SK-N-SH (cell line): ENCODE measurements at regions not wholly inside any gene's neighbourhood (a gene's known extent, or its start where the extent isn't known, plus 50 kb on each side); places are given as distances from the start of the nearest gene placed in this dataset.

Experiments
- CTCF ChIA-PET: fragments of 300-600, 350-600 bp; formaldehyde crosslinking; extraction: SDS; loops from one replicate; lab custom pipeline; 2021; lab: Yijun Ruan, JAX
- POLR2A ChIA-PET: fragments of 350-600 bp; sonication (Branson Sonifier 250); formaldehyde crosslinking; extraction: SDS; loops from one replicate; lab custom pipeline; 2020; ENCODE audit warnings: antibody characterized with exemption, inconsistent platforms; lab: Yijun Ruan, JAX
- DNase-seq: peaks from one replicate; pipeline ENCODE4 v3.0.0; 2012
- H2AFZ ChIP-seq: fragments of 200-600 bp; sonication (generic); 2 replicates; pipeline ENCODE4 v1.8.1; 2016; ENCODE audit warnings: antibody characterized with exemption, mild to moderate bottlenecking, low read depth
- H3F3A ChIP-seq: fragments of 200-600 bp; sonication (generic); replicated peaks from 2 replicates; pipeline ENCODE3; 2016; ENCODE audit warnings: antibody characterized with exemption, mild to moderate bottlenecking; ENCODE audit not compliant: insufficient read depth
- H3K27ac ChIP-seq, 2 experiments: fragments of 200-500 bp in 1 of 2; fragments of 200-600 bp in 1 of 2; sonication (Bioruptor generic) in 1 of 2; sonication (generic), shearing (Covaris generic) in 1 of 2; 2 replicates each; pipeline versions ENCODE4 v1.5.1 to v1.6.1; 2014 to 2016; ENCODE audit warnings: low read depth in 2 of 2, inconsistent platforms in 1 of 2, low read length in 1 of 2, mild to moderate bottlenecking in 1 of 2, mixed read lengths in 1 of 2
- H3K27me3 ChIP-seq: fragments of 200-600 bp; sonication (generic), shearing (Covaris generic); 2 replicates; pipeline ENCODE4 v1.6.1; 2016; ENCODE audit warnings: mixed run types; ENCODE audit not compliant: insufficient read depth
- H3K36me3 ChIP-seq, 2 experiments: fragments of 200-500 bp in 1 of 2; fragments of 200-600 bp in 1 of 2; sonication (Bioruptor generic) in 1 of 2; sonication (generic) in 1 of 2; replicated peaks in 1 of 2; 2 replicates each; pipeline versions ENCODE3 to v1.5.1; 2014 to 2016; ENCODE audit warnings: low read length in 1 of 2, mild to moderate bottlenecking in 1 of 2; ENCODE audit not compliant: insufficient read depth in 2 of 2, control insufficient read depth in 1 of 2
- H3K4me1 ChIP-seq, 2 experiments: fragments of 200-500 bp in 1 of 2; fragments of 200-600 bp in 1 of 2; sonication (Bioruptor generic) in 1 of 2; sonication (generic), shearing (Covaris generic) in 1 of 2; 2 replicates each; pipeline versions ENCODE4 v1.5.1 to v1.6.1; 2014 to 2016; ENCODE audit warnings: low read depth in 1 of 2, low read length in 1 of 2, mixed run types in 1 of 2; ENCODE audit not compliant: insufficient read depth in 2 of 2, control insufficient read depth in 1 of 2
- H3K4me2 ChIP-seq: fragments of 200-600 bp; sonication (generic), shearing (Covaris generic); 2 replicates; pipeline ENCODE4 v1.6.1; 2017; ENCODE audit warnings: mixed run types
- H3K4me3 ChIP-seq, 2 experiments: fragments of 200-500 bp in 1 of 2; fragments of 200-600 bp in 1 of 2; sonication (Bioruptor generic) in 1 of 2; sonication (generic), shearing (Covaris generic) in 1 of 2; 2 replicates each; pipeline versions ENCODE4 v1.5.1 to v1.8.1; 2014 to 2016; ENCODE audit warnings: low read depth in 2 of 2, inconsistent platforms in 1 of 2, low read length in 1 of 2, mild to moderate bottlenecking in 1 of 2, mixed read lengths in 1 of 2, moderate library complexity in 1 of 2
- H3K79me2 ChIP-seq: fragments of 200-600 bp; sonication (generic); 2 replicates; pipeline ENCODE4 v1.8.1; 2017; ENCODE audit warnings: mild to moderate bottlenecking; ENCODE audit not compliant: insufficient read depth
- H3K9ac ChIP-seq: fragments of 200-600 bp; sonication (generic); 2 replicates; pipeline ENCODE4 v1.6.1; 2017; ENCODE audit warnings: mixed run types
- H3K9me2 ChIP-seq: fragments of 200-600 bp; sonication (generic); 2 replicates; pipeline ENCODE4 v1.6.1; 2017; ENCODE audit warnings: mixed run types
- H3K9me3 ChIP-seq: fragments of 200-600 bp; sonication (generic); 2 replicates; pipeline ENCODE4 v1.6.1; 2017; ENCODE audit warnings: mixed run types, mild to moderate bottlenecking, moderate library complexity
- H4K20me1 ChIP-seq: fragments of 200-600 bp; sonication (generic); 2 replicates; pipeline ENCODE4 v1.6.1; 2017; ENCODE audit warnings: mild to moderate bottlenecking, mixed run types; ENCODE audit not compliant: insufficient read depth
- FOXJ3 ChIP-seq: sonication (generic); formaldehyde crosslinking; IDR thresholded peaks from 2 replicates; pipeline ENCODE4 v1.5.1; 2020; ENCODE audit warnings: mild to moderate bottlenecking, missing genetic modification reagents
- GABPA ChIP-seq: IDR thresholded peaks from 2 replicates; pipeline ENCODE4 v1.4.0; 2012; ENCODE audit warnings: low read depth, mild to moderate bottlenecking
- GATA2 ChIP-seq: sonication (generic); formaldehyde crosslinking; IDR thresholded peaks from 2 replicates; pipeline ENCODE4 v1.5.0; 2020; ENCODE audit warnings: mild to moderate bottlenecking, missing genetic modification reagents
- JUND ChIP-seq: IDR thresholded peaks from 2 replicates; pipeline ENCODE4 v1.4.0; 2012
- MEF2A ChIP-seq: IDR thresholded peaks from 2 replicates; pipeline ENCODE4 v1.4.0; 2012; ENCODE audit warnings: low read depth, borderline replicate concordance
- MXI1 ChIP-seq: IDR thresholded peaks from 2 replicates; pipeline ENCODE4 v1.6.1; 2012; ENCODE audit warnings: mild to moderate bottlenecking, low read depth, low read length, improper control_type of control experiment
- NFIC ChIP-seq: IDR thresholded peaks from 2 replicates; pipeline ENCODE4 v1.4.0; 2012; ENCODE audit warnings: borderline replicate concordance
- PBX3 ChIP-seq: IDR thresholded peaks from 2 replicates; pipeline ENCODE4; 2012
- POLR2AphosphoS5 ChIP-seq: IDR thresholded peaks from 2 replicates; pipeline ENCODE4 v1.6.1; 2012; ENCODE audit warnings: low read depth, low read length
- RCOR1 ChIP-seq: fragments of 150-350 bp; IDR thresholded peaks from 2 replicates; pipeline ENCODE4 v1.6.1; 2017; ENCODE audit warnings: antibody characterized with exemption, low read length
- REST ChIP-seq: IDR thresholded peaks from 2 replicates; pipeline ENCODE4 v1.6.1; 2012; ENCODE audit warnings: mild to moderate bottlenecking, low read depth, low read length, moderate library complexity
- RFX5 ChIP-seq: IDR thresholded peaks from 2 replicates; pipeline ENCODE4 v1.6.1; 2012; ENCODE audit warnings: mild to moderate bottlenecking, improper control_type of control experiment, low read length
- RXRA ChIP-seq: IDR thresholded peaks from 2 replicates; pipeline ENCODE4 v1.4.0; 2012; ENCODE audit warnings: low read depth, mild to moderate bottlenecking, borderline replicate concordance
- SMC3 ChIP-seq: IDR thresholded peaks from 2 replicates; pipeline ENCODE4 v1.6.1; 2012; ENCODE audit warnings: low read depth, low read length, improper control_type of control experiment
- TAF1 ChIP-seq: IDR thresholded peaks from 2 replicates; pipeline ENCODE4 v1.6.1; 2012; ENCODE audit warnings: low read depth, mild to moderate bottlenecking, low read length, moderate library complexity, borderline replicate concordance
- YY1 ChIP-seq: IDR thresholded peaks from 2 replicates; pipeline ENCODE4 v1.4.0; 2012; ENCODE audit warnings: low read depth, mild to moderate bottlenecking
- WGBS: methylation state at CpG from one replicate; pipeline ENCODE4 v1.1.6; 2017; ENCODE audit warnings: low lambda C conversion rate; 5-methylcytosine and 5-hydroxymethylcytosine counted together
- TF ChIP-seq, protein P1 (sequence below): IDR thresholded peaks from 2 replicates; pipeline ENCODE4 v1.4.0; 2012; ENCODE audit warnings: low read depth
- TF ChIP-seq, protein P2 (sequence below): IDR thresholded peaks from 2 replicates; pipeline ENCODE4 v1.4.0; 2012; ENCODE audit warnings: low read depth, borderline replicate concordance

- Histone ChIP-seq H3K4me3 (no peak overlapping the region), H3K9me3 (no peaks in the 10 kb centered on the region), H3K79me2 (no peaks in the 10 kb centered on the region), H3K27me3 (no peaks in the 10 kb centered on the region), H3K9ac (no peak overlapping the region), H2AFZ (no peak overlapping the region), H3K27ac (no peak overlapping the region), H3K9me2 (no peaks in the 10 kb centered on the region), H3F3A (no peaks in the 10 kb centered on the region), H3K4me1 (no peaks in the 10 kb centered on the region), H4K20me1 (no peaks in the 10 kb centered on the region), H3K36me3 (no peaks in the 10 kb centered on the region), H3K4me2 (no peak overlapping the region)
- no peak for DNase-seq
- POLR2A ChIA-PET = no interaction called here
- WGBS = 6% methylated on average over 4 of the region's 4 CpGs
- TF ChIP-seq MEF2A = no peak
- TF ChIP-seq RXRA = no peak
- no peak for TF ChIP-seq NFIC
- no peak for TF ChIP-seq GATA2
- TF ChIP-seq TAF1 = no peak
- TF ChIP-seq MXI1 = no peak
- TF ChIP-seq RFX5 = no peak
- TF ChIP-seq FOXJ3 (CRISPR knock-in tag) = no peak
- TF ChIP-seq, protein P1, sequence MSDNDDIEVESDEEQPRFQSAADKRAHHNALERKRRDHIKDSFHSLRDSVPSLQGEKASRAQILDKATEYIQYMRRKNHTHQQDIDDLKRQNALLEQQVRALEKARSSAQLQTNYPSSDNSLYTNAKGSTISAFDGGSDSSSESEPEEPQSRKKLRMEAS = no peak
- no peak for TF ChIP-seq GABPA
- TF ChIP-seq YY1 = no peak
- no peak for TF ChIP-seq POLR2AphosphoS5
- TF ChIP-seq JUND = no peak
- no peak for TF ChIP-seq SMC3
- TF ChIP-seq RCOR1 = no peak
- TF ChIP-seq REST = no peak
- no peak for TF ChIP-seq PBX3
- TF ChIP-seq, protein P2, sequence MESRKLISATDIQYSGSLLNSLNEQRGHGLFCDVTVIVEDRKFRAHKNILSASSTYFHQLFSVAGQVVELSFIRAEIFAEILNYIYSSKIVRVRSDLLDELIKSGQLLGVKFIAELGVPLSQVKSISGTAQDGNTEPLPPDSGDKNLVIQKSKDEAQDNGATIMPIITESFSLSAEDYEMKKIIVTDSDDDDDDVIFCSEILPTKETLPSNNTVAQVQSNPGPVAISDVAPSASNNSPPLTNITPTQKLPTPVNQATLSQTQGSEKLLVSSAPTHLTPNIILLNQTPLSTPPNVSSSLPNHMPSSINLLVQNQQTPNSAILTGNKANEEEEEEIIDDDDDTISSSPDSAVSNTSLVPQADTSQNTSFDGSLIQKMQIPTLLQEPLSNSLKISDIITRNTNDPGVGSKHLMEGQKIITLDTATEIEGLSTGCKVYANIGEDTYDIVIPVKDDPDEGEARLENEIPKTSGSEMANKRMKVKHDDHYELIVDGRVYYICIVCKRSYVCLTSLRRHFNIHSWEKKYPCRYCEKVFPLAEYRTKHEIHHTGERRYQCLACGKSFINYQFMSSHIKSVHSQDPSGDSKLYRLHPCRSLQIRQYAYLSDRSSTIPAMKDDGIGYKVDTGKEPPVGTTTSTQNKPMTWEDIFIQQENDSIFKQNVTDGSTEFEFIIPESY = no peak
- CTCF ChIA-PET = no interaction called here
Measured at GRCh38 chr7:70913924-70914323, 218.0 kb upstream of the GALNT17 start.
